ENCODE measurements at regions not wholly inside any gene's neighbourhood (a gene's known extent, or its start where the extent isn't known, plus 50 kb on each side); places are given as distances from the start of the nearest gene placed in this dataset.

- TF ChIP-seq TAF7 (optimal IDR thresholded peaks at IDR 0.05; ENCODE audit: borderline replicate concordance, low read depth, low read length) (no peak), SP2 (IDR thresholded peaks at IDR 0.05; ENCODE audit: low read length) (no peak)
- no peaks in the 10 kb centered on the region for H3K4me1 ChIP-seq (replicated peaks in 1 of 4; ENCODE audit: control insufficient read depth in 3 of 4, insufficient read depth in 4 of 4, low read length in 3 of 4)
- H4K8ac ChIP-seq (ENCODE audit: extremely low read depth, insufficient read depth, low read length): no peak overlapping the region
- H3K4ac ChIP-seq (replicated peaks; ENCODE audit: insufficient read length, low read depth, low read length): no peak overlapping the region
- POLR2A ChIA-PET (ENCODE audit: partially characterized antibody): no interaction called here
- H2BK5ac ChIP-seq (ENCODE audit: low read depth, low read length): no peak overlapping the region
- no peak overlapping the region for H4K5ac ChIP-seq (ENCODE audit: insufficient read length, low read depth, low read length)
- H2BK120ac ChIP-seq (replicated peaks; ENCODE audit: low read depth, low read length): no peak overlapping the region
- CTCF ChIA-PET (ENCODE audit: partially characterized antibody): interaction anchor here (0.7 to 1.6 kb wide), 3 partner anchors 13 to 654 kb away, joined by 3 to 7 read pairs (median 3); no protein-coding TSS in a partner anchor
- H2BK15ac ChIP-seq (ENCODE audit: low read length): no peak overlapping the region
- no peak overlapping the region for H2BK20ac ChIP-seq (ENCODE audit: low read length)
- no peak overlapping the region for H3K23ac ChIP-seq (ENCODE audit: insufficient read length)
- no peak overlapping the region for H2AK5ac ChIP-seq (ENCODE audit: low read depth, low read length)
- no peak for DNase-seq (ENCODE audit: low read depth in 1 of 2, low spot score in 2 of 2)
- no peak overlapping the region for H3K4me3 ChIP-seq (ENCODE audit: extremely low read depth in 1 of 4, insufficient read depth in 2 of 4, low read depth in 3 of 4, low read length in 4 of 4)
- no peak overlapping the region for H2AFZ ChIP-seq (ENCODE audit: low read length)
- no peak overlapping the region for H4K91ac ChIP-seq (replicated peaks; ENCODE audit: insufficient read length, low read length)
- H3K27me3 ChIP-seq (replicated peaks in 1 of 4; ENCODE audit: control insufficient read depth in 3 of 4, extremely low read depth in 1 of 4, insufficient read depth in 3 of 4, low read length in 3 of 4): no peaks in the 10 kb centered on the region
- H4K20me1 ChIP-seq (replicated peaks in 1 of 2; ENCODE audit: control insufficient read depth in 1 of 2, insufficient read depth in 2 of 2, low read length in 2 of 2): no peaks in the 10 kb centered on the region
- no peak overlapping the region for H3K27ac ChIP-seq (ENCODE audit: low read depth, low read length)
- H2BK12ac ChIP-seq (ENCODE audit: low read depth, low read length): no peak overlapping the region
- FAIRE-seq: no peak
- no peak overlapping the region for H3K56ac ChIP-seq (replicated peaks; ENCODE audit: insufficient read length, low read depth, low read length)
- no peaks in the 10 kb centered on the region; the same call in 1 of the 2 replicates for H3K79me1 ChIP-seq (ENCODE audit: low read depth, low read length)
- H3K9ac ChIP-seq (replicated peaks in 1 of 4; ENCODE audit: extremely low read depth in 1 of 4, low read depth in 3 of 4, low read length in 3 of 4): no peak overlapping the region
- no peak overlapping the region for H3K18ac ChIP-seq (ENCODE audit: extremely low read depth, low read length)
- H3K79me2 ChIP-seq (ENCODE audit: control insufficient read depth in 1 of 2, insufficient read depth in 2 of 2, low read length in 2 of 2): no peaks in the 10 kb centered on the region
- no peaks in the 10 kb centered on the region; a peak in 1 of 4 replicates for H3K9me3 ChIP-seq (ENCODE audit: insufficient read depth in 2 of 2, low read depth in 1 of 2, low read length in 1 of 2)
- H3K36me3 ChIP-seq (ENCODE audit: control insufficient read depth in 2 of 4, insufficient read depth in 4 of 4, low read length in 3 of 4): no peaks in the 10 kb centered on the region
- H3K23me2 ChIP-seq (ENCODE audit: low read depth, low read length): no peaks in the 10 kb centered on the region
- H3K14ac ChIP-seq (ENCODE audit: insufficient read length): no peak overlapping the region
- H3K4me2 ChIP-seq (ENCODE audit: insufficient read depth in 1 of 2, low read depth in 2 of 2, low read length in 2 of 2): no peak overlapping the region
These were observed 80.5 kb downstream of the FASTKD2 start for GRCh38 chr2:206845877-206846276.
